NOMO-1 treated with DMSO at 0.1 percent for 48 hours (cell line): ENCODE measurements at regions not wholly inside any gene's neighbourhood (a gene's known extent, or its start where the extent isn't known, plus 50 kb on each side); places are given as distances from the start of the nearest gene placed in this dataset.

Experiments used
- DNase-seq: peaks from one replicate; lab custom pipeline; 2025; ENCODE audit not compliant: unreplicated experiment; lab: John Stamatoyannopoulos, UW

DNA sequence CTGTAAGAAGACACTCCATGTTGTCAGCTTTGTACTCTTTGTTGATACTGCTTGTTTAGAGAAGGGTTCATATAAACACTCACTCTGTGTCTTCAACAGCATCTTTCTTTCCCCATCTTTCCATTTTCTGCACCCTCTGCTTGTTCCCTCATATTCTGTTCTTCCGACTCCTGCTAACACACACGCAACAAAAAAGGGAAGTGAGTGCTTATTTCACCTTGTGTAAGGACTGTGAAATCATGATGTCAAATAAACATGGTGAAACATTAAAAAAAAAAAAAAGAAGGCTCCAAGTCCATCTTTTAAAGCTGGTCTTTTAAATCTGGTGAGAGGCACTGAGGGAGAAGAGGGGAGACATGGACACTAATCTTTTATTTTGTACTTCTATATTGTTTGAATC, 145.4 kb downstream of the RPAP3 start:
- DNase-seq: peak; percentile 66

DNA sequence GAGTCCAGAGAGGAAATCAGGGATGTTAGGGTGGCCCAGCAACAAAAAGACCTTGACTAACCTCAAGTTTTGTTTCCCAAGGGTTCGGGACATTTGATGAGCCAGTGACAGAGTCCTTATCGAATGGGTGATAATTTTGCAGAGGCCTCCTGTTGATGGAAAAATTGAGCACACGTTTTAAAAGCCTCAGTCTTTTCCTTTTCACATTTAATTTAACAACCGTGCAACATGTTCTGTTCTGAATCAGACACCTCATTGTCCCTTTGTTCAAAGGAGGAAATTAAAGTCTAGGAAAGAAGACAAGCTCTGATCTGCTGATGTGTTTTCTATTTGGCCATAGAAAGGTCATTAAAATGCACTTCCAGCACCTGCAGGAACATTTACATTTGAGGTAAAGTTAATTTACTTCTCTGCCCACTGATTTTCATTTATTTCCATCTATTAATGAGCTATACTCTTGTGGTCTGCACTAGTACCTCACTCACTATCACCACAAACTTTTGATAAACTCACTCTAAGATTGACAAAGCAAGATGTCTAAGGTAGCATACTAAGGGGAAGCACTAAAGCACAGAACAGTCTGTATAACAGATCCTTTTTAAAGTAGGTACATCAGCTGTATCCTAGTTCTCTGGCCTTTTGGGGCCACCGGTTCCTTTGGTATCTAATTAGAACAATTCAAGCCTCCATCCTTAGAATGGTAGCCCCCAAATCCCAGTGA, 147.0 kb downstream of the RPAP3 start:
- DNase-seq: no peak

DNA sequence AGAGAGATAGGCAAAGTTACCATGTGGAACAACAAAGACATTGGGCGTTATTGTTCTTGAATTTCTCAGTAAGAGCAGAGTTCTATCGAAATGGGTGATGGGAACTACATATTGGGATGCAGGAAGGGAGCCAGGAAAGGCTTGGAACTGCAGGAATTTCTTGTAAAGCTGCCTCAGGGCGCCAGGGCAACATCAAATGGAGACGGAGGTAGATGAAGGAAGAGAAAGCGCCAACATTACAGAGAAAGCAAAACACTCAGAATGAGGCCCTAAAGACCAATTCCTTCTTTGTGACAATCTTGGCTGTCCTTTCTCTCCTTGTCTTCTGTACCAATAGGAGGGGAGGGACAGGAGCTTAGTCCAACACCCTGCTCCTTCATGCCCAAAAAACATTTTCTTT, 148.4 kb downstream of the RPAP3 start:
- DNase-seq: no peak

DNA sequence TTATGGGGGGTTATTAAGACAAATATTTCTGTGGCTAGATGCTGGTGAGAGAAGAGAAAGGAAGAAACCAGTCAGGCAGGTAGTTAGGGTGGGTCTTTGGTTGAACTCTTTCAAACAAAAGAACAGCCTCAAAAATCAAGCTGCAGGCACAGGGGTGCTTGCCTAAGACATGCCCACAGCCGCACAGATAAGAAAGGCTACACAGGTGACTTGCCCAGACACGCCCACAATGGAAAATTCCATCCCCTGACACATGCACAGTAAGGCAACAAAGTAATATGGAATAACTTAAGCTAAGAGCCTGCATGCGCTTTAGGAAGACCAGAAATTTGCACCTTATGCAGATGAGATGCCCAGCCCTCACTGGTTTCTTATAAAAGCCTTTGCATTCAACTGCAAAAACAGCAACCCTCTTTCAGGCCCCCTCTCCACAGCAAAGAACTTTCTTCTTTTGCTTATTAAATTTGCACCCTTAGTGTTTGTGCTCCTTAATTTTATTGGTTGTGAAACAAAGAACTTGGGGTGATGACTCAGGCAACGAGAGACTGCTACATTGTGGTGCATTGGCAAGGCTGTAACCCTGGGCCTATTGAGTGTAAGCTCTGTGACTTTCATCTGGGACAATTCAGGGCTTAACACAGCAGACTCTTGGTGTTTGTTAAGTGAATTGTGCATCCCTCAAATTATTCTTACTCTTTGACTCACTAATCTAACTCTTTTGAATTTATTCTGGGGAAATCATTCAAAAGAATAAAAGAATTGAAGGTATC, 149.4 kb downstream of the RPAP3 start:
- DNase-seq: no peak

DNA sequence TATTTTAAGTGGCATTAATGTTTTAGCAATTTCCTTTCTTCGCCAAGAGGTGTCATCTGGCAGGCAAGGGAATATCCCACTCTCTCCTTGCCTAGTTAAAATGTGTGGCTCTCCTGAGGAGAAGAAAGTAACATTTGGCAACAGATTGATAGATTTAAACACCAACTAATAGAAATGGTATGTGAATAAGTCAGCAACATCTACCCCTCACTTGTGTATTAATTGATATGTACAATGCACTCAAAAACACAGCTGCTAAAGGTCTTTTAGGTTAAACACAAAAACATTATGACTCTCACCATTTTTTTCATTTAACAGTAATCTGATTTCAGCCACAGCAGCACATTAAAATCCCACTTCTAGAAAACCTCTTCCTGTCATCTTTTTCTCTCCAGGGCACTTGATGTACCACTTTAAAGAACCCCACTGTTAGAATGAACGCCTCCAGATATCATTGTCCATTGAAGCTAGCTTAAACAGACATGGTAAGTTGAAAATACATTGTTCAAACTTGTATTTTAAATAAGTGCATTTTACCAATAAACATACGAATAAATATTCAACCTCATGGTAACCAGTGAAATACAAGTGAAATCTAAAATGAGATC, 151.7 kb downstream of the RPAP3 start:
- no peak for DNase-seq

DNA sequence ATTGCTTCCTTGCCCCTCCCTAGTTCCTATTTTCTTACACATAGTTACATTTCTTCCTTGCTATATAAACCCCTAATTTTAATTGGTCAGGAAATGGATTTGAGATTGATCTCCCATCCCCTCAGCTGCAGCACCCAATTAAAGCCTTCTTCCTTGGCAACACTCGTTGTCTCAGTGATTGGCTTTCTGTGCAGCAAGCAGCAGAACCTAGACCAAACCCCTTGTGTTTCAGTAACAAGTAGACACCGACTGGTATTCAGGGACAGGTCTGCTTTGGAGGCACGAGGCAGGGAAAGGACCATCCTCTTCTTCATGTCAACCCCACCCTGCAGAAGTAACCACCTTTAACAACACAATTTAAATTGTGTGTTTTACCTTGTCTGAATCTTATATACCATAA, 152.6 kb downstream of the RPAP3 start:
- DNase-seq: no peak

DNA sequence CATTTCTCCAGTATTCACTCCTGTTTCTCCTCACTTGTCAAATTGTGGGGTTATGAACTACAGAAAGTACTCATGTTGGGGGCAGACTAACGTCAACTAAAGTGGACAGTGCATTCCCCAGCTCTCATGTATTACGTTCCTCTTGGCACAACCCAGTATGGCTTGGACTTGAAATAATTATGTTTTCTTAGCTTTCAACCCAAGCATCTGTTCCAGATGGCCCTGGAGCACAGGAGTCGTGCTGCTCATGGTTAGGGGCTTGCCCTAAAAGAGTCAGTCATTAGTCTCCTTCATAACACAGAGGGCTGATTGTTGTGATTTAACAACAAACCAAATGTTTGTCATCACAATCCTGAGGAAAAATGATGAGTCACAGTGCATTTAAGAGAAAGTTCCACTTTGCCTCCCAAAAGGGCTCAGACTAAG, 154.4 kb downstream of the RPAP3 start:
- DNase-seq: no peak

DNA sequence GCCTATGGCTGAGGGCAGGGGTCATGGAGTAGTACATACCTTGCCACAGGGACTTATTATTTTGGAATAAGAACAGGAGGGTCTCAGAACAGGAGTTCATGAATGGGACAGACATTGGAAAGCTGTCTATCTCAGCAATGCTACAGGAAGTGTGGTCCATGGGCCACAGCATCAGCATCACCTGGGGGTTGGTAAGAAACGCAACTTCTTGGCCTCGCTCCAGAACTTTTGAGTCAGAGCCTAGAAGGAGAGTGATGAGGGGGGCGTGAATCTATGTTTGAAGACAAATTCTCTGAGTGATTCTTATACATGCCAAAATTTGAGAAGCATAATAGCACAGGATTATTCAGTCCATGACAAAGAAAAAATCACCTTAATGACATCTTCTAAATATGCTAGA, 156.6 kb downstream of the RPAP3 start:
- DNase-seq: no peak

DNA sequence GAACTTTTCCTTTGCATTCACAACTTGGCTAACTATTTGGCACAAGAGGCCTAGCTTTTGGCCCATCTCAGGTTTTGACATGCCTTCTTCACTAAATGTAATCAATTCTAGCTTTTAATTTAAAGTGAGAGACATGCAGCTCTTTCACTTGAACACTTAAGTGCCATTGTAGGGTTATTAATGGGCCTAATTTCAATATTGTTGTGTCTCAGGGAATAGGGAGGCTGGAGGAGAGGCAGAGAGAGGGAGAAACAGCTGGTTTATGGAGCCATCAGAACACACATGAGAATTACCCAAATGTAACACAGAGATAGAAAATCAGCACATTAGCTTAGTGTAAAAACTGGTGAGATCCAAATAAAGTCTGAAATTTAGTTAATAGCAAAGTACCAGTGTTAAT, 157.4 kb downstream of the RPAP3 start:
- no peak for DNase-seq

DNA sequence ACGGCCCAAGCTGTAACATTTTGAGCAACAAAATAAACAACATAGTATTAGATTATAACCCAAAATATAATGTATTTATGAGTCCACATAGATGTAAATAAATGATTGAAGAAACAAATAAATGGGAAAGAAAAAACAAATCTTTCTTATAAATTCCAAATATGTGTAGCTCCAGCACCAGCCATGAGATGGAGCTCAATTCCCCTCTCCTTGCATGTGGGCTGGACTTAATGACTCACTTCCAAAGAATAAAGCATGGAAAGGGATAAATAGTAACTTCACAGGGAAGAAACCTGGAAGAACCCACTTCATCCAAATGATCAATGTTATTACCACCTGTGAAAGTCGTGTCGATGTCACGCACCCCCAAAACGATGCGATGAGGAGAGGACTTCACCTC, 158.8 kb downstream of the RPAP3 start:
- no peak for DNase-seq

DNA sequence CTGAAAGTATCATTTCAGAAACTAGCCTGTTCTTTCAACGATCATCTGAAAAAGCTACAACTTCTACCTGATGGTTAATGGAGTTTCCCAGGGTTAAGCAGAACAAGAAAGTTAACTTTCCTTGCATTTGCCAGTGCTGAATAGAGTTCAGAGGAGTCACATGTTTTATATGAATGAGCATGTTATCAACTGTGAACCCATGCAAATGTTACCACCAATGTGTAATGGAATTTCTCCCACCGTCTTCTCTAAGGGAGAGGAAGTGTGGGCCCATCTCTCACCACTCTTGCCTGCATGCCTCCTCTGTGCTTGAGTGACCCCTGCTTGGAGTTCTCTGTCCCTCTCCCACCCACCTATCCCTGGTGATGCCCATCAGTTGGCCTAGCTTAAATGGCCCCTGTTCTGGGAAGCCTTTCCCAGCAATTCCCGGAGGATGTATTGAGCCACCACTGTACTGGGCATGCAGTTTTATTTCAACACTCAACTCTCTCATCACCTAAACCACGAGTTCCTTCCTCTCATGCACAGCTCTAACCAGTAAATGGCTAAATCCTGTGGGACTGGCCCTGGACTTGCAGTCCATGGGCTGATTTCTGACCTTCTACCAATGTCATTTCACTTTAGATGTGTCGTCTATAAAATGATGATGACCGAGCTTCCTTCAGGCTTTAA, 159.8 kb downstream of the RPAP3 start:
- DNase-seq: no peak

DNA sequence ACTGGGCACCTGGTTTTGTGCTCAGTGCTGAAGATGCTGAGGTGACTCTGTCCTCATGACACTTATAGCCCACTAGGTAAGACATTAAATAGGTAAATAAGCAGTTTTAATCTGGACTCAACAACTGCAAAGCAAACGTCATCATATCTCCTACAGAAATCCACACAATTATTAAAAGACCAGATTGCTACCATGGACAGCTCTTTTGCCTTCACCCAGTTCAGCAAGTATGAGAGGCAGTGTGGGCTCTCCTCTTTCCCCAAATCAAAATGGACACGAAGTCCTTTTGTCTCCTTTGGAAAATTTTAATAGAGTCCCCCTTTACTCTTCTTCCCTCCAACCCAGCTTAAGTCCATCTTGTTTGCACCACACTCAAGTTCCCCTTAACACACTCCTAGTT, 171.1 kb downstream of the RPAP3 start:
- no peak for DNase-seq

DNA sequence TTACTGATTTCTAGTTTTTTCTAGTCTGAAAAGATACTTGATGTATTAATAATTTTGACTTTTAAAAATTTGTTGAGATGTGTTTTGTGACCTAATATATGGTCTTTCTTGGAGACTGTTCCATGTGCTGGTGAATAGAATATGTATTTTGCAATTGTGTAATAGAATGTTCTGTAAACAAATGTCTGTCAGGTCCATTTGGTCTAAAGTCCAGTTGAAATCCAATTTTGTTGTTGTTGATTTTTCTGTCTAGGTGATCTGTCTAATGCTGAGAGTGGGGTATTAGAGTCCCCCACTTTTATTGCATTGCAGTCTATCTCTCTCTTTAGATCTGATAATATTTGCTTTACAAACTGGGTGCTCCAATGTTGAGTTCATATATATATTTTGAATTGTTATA, 175.8 kb downstream of the RPAP3 start:
- no peak for DNase-seq

DNA sequence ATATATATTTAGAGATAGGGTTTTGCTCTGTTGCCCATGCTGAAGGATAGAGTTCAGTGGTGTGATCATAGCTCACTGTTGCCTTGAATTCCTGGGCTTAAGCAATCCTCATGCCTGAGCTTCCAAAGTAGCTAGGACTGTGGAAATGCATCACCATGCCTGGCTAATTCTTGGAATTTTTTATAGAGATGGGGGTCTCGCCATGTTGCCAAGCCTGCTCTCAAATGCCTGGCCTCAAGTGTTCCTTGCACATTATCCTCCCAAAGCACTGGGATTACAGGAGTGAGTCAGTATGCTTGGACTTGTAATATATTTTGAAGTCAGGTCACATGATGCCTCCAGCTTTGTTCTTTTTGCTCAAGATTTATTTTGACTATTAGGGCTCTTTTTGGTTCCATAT, 178.0 kb downstream of the RPAP3 start:
- DNase-seq: no peak

DNA sequence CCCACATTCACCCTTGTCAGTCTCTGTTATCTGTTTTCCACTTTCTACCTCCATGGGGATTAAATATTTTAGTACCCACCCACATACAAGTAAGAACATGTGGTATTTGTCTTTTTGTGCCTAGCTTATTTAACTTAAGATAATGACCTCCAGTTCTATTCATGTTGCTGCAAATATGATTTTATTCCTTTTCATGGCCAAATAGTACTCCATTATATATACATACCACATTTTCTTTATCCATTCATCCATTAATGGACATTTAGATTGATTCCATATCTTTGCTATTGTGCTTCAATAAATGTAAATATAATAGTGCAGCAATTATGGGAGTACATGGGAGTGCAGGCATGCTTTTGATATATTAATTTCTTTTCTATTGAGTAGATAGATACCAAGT, 185.8 kb downstream of the RPAP3 start:
- DNase-seq: no peak

DNA sequence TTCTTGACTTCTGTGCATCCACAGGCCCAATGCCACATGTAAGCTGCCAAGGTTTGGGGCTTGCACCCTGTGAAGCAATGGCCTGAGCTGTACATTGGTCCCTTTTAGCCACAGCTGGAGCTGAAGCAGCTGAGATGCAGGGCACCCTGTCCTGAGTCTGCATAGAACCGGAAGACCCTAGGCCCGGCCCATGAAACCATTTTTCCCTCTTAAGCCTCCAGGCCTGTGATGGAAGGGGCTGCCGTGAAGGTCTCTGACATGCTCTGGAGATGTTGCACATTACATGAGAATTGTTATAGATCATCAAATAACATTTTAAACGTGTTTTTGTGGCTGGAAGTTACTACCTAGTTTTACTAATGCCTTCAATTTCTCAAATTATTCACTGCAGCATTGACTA, 188.7 kb downstream of the RPAP3 start:
- DNase-seq: no peak

DNA sequence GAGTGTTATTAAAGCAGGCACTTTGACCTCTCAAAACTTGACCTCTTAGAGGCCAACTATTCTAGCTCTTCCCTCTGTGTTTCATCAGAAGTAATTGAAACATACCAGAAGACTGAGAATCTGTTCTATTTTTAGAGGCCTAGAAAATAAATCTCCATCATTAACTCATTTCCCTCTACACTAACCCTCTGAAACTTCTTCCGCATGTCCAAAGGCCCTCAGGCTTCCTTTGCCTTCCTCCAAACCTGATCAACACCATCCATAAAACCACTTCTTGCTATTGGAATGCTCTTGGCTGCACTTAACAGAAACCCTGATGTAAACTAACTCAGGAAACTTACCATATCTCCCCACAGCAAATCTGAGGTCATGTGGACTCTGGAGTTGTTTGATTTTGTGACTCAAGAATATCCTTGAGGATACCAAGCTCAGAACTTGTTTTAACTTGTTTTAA, 196.4 kb downstream of the RPAP3 start:
- no peak for DNase-seq

DNA sequence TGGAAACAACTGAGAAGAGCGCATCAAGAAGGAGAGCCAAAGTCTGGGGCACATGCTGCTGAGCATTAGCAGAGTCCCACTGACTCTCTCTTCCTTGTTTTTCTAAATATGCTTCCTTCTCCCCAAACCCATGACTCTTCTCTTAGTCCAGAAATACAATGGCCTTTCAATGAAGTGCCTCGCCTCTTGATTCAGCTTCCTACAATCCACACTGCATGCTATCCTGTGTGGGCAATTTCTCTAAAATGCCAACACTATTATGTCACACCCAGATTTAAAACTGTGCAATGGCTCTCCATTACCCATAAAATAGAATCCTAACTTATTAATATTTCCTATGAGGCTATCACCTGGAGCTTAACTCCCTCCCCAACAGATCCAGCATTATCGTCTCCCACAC, 198.6 kb downstream of the RPAP3 start:
- no peak for DNase-seq

DNA sequence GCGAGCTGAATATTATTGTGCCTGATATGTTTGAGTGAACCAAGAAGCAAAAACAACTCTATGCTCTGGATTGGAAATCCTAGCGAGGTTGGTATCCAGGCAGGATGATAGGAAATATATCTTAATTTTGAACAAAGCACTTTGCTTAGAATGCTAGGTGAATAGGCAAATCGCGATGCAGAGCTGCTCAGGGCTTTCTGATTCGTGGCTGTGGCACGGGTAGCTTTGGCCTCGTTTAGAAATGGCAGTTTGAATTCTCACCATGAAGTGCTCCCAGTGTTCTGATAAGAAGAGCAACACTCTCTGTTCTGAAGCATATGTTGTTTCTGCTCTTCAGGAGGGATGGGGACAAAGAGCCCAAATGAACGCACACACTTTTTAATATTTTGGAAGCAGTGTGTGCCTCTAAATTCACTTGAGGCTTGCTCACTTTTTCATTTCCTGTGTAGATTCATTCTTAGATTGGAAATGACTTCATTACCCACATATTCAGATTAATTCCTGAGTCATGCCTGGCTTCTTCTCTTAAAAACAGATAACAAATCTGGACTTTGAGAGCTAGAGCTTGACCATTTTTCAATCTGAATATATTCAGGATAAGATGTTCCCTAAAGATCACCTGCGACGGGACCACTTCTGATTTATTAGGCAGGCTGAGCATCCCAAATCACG, 200.9 kb downstream of the RPAP3 start:
- DNase-seq: no peak

DNA sequence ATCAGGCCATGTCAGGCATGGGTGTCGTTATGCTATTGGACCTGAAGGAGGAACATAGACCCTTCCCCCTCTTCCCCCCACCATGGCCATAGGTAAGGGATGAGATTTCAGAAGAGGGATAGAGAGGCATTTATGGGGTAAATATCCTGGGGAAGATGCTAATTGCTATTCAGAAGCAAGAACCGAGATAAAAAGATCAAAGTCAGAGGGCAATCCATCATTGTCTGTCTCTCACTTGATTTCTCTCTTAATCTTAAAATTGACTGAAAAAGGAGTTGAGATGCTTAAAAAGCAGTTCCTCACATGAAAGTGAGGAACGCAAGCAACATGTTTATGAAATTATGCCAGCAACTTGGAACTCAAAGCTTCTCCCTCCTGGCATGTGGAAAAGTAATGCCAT, 212.0 kb downstream of the RPAP3 start:
- DNase-seq: no peak
